ENCODE measurements at regions not wholly inside any gene's neighbourhood (a gene's known extent, or its start where the extent isn't known, plus 50 kb on each side); places are given as distances from the start of the nearest gene placed in this dataset.

DNA sequence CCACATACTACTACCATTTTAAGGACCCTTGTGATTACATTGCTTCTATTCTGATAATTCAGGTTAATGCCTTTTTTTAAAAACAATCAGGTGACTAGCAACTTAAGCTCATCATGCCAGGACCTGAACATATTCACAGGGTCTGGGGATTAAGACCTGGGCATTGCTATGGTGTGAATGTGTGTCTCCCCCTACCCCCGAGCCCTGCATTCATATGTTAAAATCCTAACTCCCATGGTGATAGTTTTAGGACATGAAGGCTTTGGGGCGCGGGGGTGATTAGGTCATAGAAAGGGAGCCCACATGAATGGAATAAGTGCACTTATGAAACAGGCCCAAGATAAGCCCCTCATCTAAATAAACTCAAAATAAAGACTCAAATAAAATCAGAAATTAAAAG lies 734.4 kb upstream of the PABPC4L start:
- intact Hi-C loops (cut with micrococcal nuclease; ENCODE audit: unreplicated experiment): no loop called here
- H3K36me3 ChIP-seq (ENCODE audit: low read depth): no peaks in the 10 kb centered on the region
- CTCF ChIA-PET: no interaction called here

DNA sequence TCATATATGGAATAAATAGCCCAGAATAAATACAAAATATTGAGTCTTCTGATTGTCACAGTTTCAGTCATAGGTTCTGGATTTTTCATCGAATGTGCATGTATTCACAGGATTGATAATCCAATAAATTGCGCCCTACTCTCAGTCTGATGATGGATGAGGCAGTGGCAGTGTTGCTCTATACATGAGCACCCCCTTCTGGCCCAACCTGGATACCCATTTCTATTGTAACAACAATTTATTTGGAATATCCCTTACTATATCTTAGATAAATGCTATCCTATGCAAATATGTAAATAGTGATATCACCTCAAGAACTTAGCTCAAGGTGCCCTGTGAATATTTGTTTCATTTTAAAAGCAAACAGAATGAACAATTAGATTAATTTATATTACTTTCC lies 733.7 kb upstream of the PABPC4L start:
- intact Hi-C loops (cut with micrococcal nuclease; ENCODE audit: unreplicated experiment): no loop called here
- CTCF ChIA-PET: no interaction called here
- Histone ChIP-seq H3K4me1 (replicated peaks; ENCODE audit: insufficient read depth) (no peaks in the 10 kb centered on the region), H3F3A (ENCODE audit: insufficient read depth, low read depth) (no peaks in the 10 kb centered on the region), H3K27me3 (ENCODE audit: insufficient read depth, low read depth) (no peaks in the 10 kb centered on the region), H4K20me1 (ENCODE audit: insufficient read depth) (no peaks in the 10 kb centered on the region), H3K36me3 (ENCODE audit: low read depth) (no peaks in the 10 kb centered on the region), H2AFZ (no peak overlapping the region), H3K79me2 (ENCODE audit: low read depth) (no peaks in the 10 kb centered on the region), H3K9me3 (ENCODE audit: insufficient read depth, low read depth) (no peaks in the 10 kb centered on the region), H3K27ac (no peak overlapping the region), H3K4me2 (no peak overlapping the region), H3K4me3 (no peak overlapping the region), H3K9me2 (ENCODE audit: insufficient read depth) (no peaks in the 10 kb centered on the region)
- DNase-seq: no peak
- no peak for TF ChIP-seq EZH2 (IDR thresholded peaks at IDR 0.05; ENCODE audit: low read depth)
- TF ChIP-seq, protein P1, sequence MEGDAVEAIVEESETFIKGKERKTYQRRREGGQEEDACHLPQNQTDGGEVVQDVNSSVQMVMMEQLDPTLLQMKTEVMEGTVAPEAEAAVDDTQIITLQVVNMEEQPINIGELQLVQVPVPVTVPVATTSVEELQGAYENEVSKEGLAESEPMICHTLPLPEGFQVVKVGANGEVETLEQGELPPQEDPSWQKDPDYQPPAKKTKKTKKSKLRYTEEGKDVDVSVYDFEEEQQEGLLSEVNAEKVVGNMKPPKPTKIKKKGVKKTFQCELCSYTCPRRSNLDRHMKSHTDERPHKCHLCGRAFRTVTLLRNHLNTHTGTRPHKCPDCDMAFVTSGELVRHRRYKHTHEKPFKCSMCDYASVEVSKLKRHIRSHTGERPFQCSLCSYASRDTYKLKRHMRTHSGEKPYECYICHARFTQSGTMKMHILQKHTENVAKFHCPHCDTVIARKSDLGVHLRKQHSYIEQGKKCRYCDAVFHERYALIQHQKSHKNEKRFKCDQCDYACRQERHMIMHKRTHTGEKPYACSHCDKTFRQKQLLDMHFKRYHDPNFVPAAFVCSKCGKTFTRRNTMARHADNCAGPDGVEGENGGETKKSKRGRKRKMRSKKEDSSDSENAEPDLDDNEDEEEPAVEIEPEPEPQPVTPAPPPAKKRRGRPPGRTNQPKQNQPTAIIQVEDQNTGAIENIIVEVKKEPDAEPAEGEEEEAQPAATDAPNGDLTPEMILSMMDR (conservative IDR thresholded peaks at IDR 0.05): peak; percentile 49
- no TSS peak for BruUV-seq (replicated peaks)
- POLR2A ChIA-PET (ENCODE audit: unreplicated experiment): no interaction called here

More for the DNA sequence above, 734.4 kb upstream of the PABPC4L start:
- no peaks in the 10 kb centered on the region for H3F3A ChIP-seq (ENCODE audit: insufficient read depth, low read depth)
- no peaks in the 10 kb centered on the region for H3K4me1 ChIP-seq (replicated peaks; ENCODE audit: insufficient read depth)
- DNase-seq: no peak
- no peak overlapping the region for H3K4me2 ChIP-seq
- POLR2A ChIA-PET (ENCODE audit: unreplicated experiment): no interaction called here
- H4K20me1 ChIP-seq (ENCODE audit: insufficient read depth): no peaks in the 10 kb centered on the region
- no peaks in the 10 kb centered on the region for H3K27me3 ChIP-seq (ENCODE audit: insufficient read depth, low read depth)
- no peaks in the 10 kb centered on the region for H3K79me2 ChIP-seq (ENCODE audit: low read depth)
- no peaks in the 10 kb centered on the region for H3K9me2 ChIP-seq (ENCODE audit: insufficient read depth)
- BruUV-seq (replicated peaks): no TSS peak
- H3K4me3 ChIP-seq: no peak overlapping the region
- no peak overlapping the region for H2AFZ ChIP-seq
- no peak overlapping the region for H3K27ac ChIP-seq
- no peaks in the 10 kb centered on the region for H3K9me3 ChIP-seq (ENCODE audit: insufficient read depth, low read depth)
- TF ChIP-seq, protein P1 (conservative IDR thresholded peaks at IDR 0.05): no peak
- TF ChIP-seq EZH2 (IDR thresholded peaks at IDR 0.05; ENCODE audit: low read depth): no peak

DNA sequence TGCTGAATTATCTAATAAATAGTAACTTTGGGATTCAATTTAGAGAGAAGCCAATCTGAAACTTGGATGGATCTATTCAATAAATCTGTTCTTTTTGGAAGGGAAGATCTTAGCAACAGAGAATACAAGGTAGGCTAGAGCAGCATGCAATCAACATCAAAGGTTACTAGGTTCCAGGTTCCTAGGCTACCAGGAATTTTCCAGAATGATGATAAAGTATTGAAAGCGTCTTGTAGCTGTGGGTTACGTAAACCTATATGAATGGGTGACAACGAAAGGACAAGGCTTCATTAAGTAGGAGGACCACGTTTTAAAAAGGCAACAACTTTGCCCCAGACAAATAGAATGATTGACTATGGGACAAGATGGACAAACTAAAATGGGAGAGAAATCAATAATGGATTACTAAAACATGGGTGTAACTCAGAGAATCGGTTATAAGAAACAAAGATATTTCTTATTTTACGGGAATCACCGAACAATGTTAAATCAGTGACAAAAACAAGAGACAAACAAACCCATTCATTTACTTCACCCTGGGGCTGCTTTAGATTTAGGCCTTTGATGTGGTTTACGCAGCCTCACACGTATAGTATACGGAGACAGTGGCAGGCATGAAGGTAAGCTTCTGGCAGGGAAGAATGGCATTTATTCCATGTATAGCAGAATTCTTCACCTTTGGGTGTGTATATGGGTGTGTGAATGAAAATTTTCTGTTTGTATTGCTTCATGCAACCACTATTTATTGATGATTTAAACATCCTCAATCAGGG lies 732.6 kb upstream of the PABPC4L start:
- no peaks in the 10 kb centered on the region for H3F3A ChIP-seq (ENCODE audit: insufficient read depth, low read depth)
- CTCF ChIA-PET: no interaction called here
- H3K4me3 ChIP-seq: no peak overlapping the region
- H3K36me3 ChIP-seq (ENCODE audit: low read depth): no peaks in the 10 kb centered on the region
- H3K9me2 ChIP-seq (ENCODE audit: insufficient read depth): no peaks in the 10 kb centered on the region
- H3K27me3 ChIP-seq (ENCODE audit: insufficient read depth, low read depth): no peaks in the 10 kb centered on the region
- no peak overlapping the region for H3K4me2 ChIP-seq
- H3K9me3 ChIP-seq (ENCODE audit: insufficient read depth, low read depth): no peaks in the 10 kb centered on the region
- no peak overlapping the region for H3K27ac ChIP-seq
- H4K20me1 ChIP-seq (ENCODE audit: insufficient read depth): no peaks in the 10 kb centered on the region
- intact Hi-C loops (cut with micrococcal nuclease; ENCODE audit: unreplicated experiment): no loop called here
- BruUV-seq (replicated peaks): no TSS peak
- no peak for DNase-seq
- H3K4me1 ChIP-seq (replicated peaks; ENCODE audit: insufficient read depth): no peaks in the 10 kb centered on the region
- TF ChIP-seq, protein P1 (conservative IDR thresholded peaks at IDR 0.05): no peak
- TF ChIP-seq EZH2 (IDR thresholded peaks at IDR 0.05; ENCODE audit: low read depth): no peak
- H3K79me2 ChIP-seq (ENCODE audit: low read depth): no peaks in the 10 kb centered on the region
- POLR2A ChIA-PET (ENCODE audit: unreplicated experiment): no interaction called here
- no peak overlapping the region for H2AFZ ChIP-seq
